Left ventricle myocardium inferior (tissue), 1 donor: ENCODE measurements at regions not wholly inside any gene's neighbourhood (a gene's known extent, or its start where the extent isn't known, plus 50 kb on each side); places are given as distances from the start of the nearest gene placed in this dataset.

Experiments used
- DNase-seq: peaks from one replicate; pipeline ENCODE4 v3.0.0-alpha.2; 2020
- H3K27ac ChIP-seq: fragments of 200-600 bp; replicated peaks from 2 replicates; pipeline ENCODE4 v1.8.0; 2021
- H3K27me3 ChIP-seq: fragments of 200-600 bp; 2 replicates; pipeline ENCODE4 v1.8.0; 2021; ENCODE audit warnings: low read depth
- H3K36me3 ChIP-seq: fragments of 200-600 bp; 2 replicates; pipeline ENCODE4 v1.8.0; 2021
- H3K4me1 ChIP-seq: fragments of 200-600 bp; 2 replicates; pipeline ENCODE4 v1.8.0; 2021
- H3K4me3 ChIP-seq: fragments of 200-600 bp; 2 replicates; pipeline ENCODE4 v1.8.0; 2021; ENCODE audit warnings: mild to moderate bottlenecking, moderate library complexity
- H3K9me3 ChIP-seq: fragments of 200-600 bp; replicated peaks from 2 replicates; pipeline ENCODE4 v1.8.0; 2021
- intact Hi-C: fragments of 100-400 bp; cut with micrococcal nuclease; formaldehyde crosslinking; loops from one replicate; pipeline ENCODE4 v1.11.0; 2022
- TF ChIP-seq, protein P1 (sequence below): fragments of 200-600 bp; IDR thresholded peaks from 2 replicates; pipeline ENCODE4 v1.8.0; 2021; ENCODE audit warnings: antibody characterized with exemption, mild to moderate bottlenecking, borderline replicate concordance
- donor health status: DM: no; HTN: yes; CAD: no; lungs with severe emphysema.

GRCh38 chr10:25698638-25699037, 235.4 kb upstream of the MYO3A start:
- TF ChIP-seq, protein P1, sequence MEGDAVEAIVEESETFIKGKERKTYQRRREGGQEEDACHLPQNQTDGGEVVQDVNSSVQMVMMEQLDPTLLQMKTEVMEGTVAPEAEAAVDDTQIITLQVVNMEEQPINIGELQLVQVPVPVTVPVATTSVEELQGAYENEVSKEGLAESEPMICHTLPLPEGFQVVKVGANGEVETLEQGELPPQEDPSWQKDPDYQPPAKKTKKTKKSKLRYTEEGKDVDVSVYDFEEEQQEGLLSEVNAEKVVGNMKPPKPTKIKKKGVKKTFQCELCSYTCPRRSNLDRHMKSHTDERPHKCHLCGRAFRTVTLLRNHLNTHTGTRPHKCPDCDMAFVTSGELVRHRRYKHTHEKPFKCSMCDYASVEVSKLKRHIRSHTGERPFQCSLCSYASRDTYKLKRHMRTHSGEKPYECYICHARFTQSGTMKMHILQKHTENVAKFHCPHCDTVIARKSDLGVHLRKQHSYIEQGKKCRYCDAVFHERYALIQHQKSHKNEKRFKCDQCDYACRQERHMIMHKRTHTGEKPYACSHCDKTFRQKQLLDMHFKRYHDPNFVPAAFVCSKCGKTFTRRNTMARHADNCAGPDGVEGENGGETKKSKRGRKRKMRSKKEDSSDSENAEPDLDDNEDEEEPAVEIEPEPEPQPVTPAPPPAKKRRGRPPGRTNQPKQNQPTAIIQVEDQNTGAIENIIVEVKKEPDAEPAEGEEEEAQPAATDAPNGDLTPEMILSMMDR = no peak
- H3K27me3 ChIP-seq = no peaks in the 10 kb centered on the region
- no peaks in the 10 kb centered on the region for H3K9me3 ChIP-seq
- H3K27ac ChIP-seq = no peak overlapping the region
- H3K4me3 ChIP-seq = no peak overlapping the region
- no peaks in the 10 kb centered on the region for H3K4me1 ChIP-seq
- intact Hi-C loops = no loop called here
- no peak for DNase-seq
- H3K36me3 ChIP-seq = no peaks in the 10 kb centered on the region

GRCh38 chr10:25699631-25700030, 234.4 kb upstream of the MYO3A start:
- H3K36me3 ChIP-seq = no peaks in the 10 kb centered on the region
- no peaks in the 10 kb centered on the region for H3K4me1 ChIP-seq
- no peak for DNase-seq
- H3K27me3 ChIP-seq = no peaks in the 10 kb centered on the region
- intact Hi-C loops = no loop called here
- H3K9me3 ChIP-seq = no peaks in the 10 kb centered on the region
- TF ChIP-seq, protein P1 = no peak
- H3K27ac ChIP-seq = no peak overlapping the region
- no peak overlapping the region for H3K4me3 ChIP-seq

- Histone ChIP-seq H3K4me1 (no peaks in the 10 kb centered on the region), H3K9me3 (no peaks in the 10 kb centered on the region), H3K4me3 (no peak overlapping the region), H3K27me3 (no peaks in the 10 kb centered on the region), H3K27ac (no peak overlapping the region), H3K36me3 (no peaks in the 10 kb centered on the region)
- intact Hi-C loops = no loop called here
- TF ChIP-seq, protein P1 = no peak
- DNase-seq = no peak
These were observed 232.4 kb upstream of the MYO3A start for GRCh38 chr10:25701652-25702051.

- Histone ChIP-seq H3K4me3 (no peak overlapping the region), H3K36me3 (no peaks in the 10 kb centered on the region), H3K9me3 (no peaks in the 10 kb centered on the region), H3K4me1 (no peaks in the 10 kb centered on the region), H3K27me3 (no peaks in the 10 kb centered on the region), H3K27ac (no peak overlapping the region)
- TF ChIP-seq, protein P1 = no peak
- intact Hi-C loops = no loop called here
- no peak for DNase-seq
These were observed 229.4 kb upstream of the MYO3A start for GRCh38 chr10:25704622-25705021.

DNA sequence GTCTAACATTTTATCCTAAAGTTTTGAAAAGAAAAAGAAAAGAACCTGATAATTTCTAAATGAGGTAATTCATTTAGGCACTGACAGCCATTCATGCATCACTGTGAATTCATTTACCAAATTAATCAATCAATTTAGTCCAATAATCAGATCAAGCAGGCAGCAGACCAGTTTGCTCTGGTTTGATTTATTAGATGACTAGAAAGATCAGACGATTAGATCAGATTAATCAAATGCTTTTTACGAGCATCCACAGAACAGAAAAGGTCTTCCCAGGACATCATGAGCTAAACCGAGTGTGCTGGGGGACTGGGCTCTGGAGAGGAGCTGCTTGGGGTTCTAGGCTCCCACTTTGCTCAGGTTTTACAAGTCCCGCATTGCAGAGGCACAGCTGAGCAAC, 226.5 kb upstream of the MYO3A start:
- H3K27me3 ChIP-seq = peaks cover 5% of the 10 kb centered on the region
- H3K4me3 ChIP-seq = no peak overlapping the region
- no peak for DNase-seq
- intact Hi-C loops = no loop called here
- no peaks in the 10 kb centered on the region for H3K9me3 ChIP-seq
- no peaks in the 10 kb centered on the region for H3K36me3 ChIP-seq
- no peaks in the 10 kb centered on the region for H3K4me1 ChIP-seq
- TF ChIP-seq, protein P1 = no peak
- H3K27ac ChIP-seq = no peak overlapping the region
